Tibial nerve (tissue), 4 donors: ENCODE measurements at regions not wholly inside any gene's neighbourhood (a gene's known extent, or its start where the extent isn't known, plus 50 kb on each side); places are given as distances from the start of the nearest gene placed in this dataset.

Source experiments
- DNase-seq, 2 donors: peaks; one replicate each; pipeline ENCODE4 v3.0.0-alpha.2; 2019; ENCODE audit warnings: low spot score in 2 of 2
- H3K27ac ChIP-seq, 4 donors: fragments of 200-600 bp; sonication (generic) in 3 of 4; one replicate each; pipeline ENCODE4 v1.5.1; 2017 to 2019; ENCODE audit warnings: mild to moderate bottlenecking in 1 of 4
- H3K27me3 ChIP-seq, 2 donors: fragments of 200-600 bp; sonication (generic) in 1 of 2; one replicate each; pipeline versions ENCODE4 v1.5.1 to v1.6.0; 2017 to 2019
- H3K36me3 ChIP-seq, 3 donors: fragments of 200-600 bp; sonication (generic); one replicate each; pipeline ENCODE4 v1.5.1; 2018 to 2019
- H3K4me1 ChIP-seq, 4 donors: fragments of 200-600 bp; sonication (generic) in 3 of 4; one replicate each; pipeline ENCODE4 v1.5.1; 2017 to 2019
- H3K4me3 ChIP-seq, 4 donors: fragments of 200-600 bp; sonication (generic) in 3 of 4; one replicate each; pipeline ENCODE4 v1.5.1; 2017 to 2019; ENCODE audit warnings: mild to moderate bottlenecking in 1 of 4, moderate library complexity in 1 of 4
- H3K9me3 ChIP-seq, 4 donors: fragments of 200-600 bp; sonication (generic) in 3 of 4; one replicate each; pipeline ENCODE4 v1.5.1; 2017 to 2019
- CTCF ChIP-seq, 5 experiments: fragments of 200-600 bp in 3 of 5; fragments of 450-650 bp in 2 of 5; sonication (generic) in 3 of 5; IDR thresholded peaks; one replicate each; pipeline ENCODE4 v1.5.1; 2016 to 2019; ENCODE audit warnings: antibody characterized with exemption in 5 of 5, mild to moderate bottlenecking in 3 of 5, moderate library complexity in 2 of 5
- EP300 ChIP-seq, 2 donors: sonication (generic); formaldehyde crosslinking; IDR thresholded peaks; one replicate each; pipeline ENCODE4 v1.6.1; 2017; ENCODE audit warnings: antibody characterized with exemption in 2 of 2, mild to moderate bottlenecking in 1 of 2
- POLR2A ChIP-seq, 2 donors: fragments of 450-650 bp; IDR thresholded peaks; one replicate each; pipeline ENCODE4 v1.6.1; 2017; ENCODE audit warnings: antibody characterized with exemption in 2 of 2, mild to moderate bottlenecking in 2 of 2, moderate library complexity in 2 of 2
- WGBS, 2 donors: methylation state at CpG; one replicate each; pipeline ENCODE4 v1.1.5; 2018; 5-methylcytosine and 5-hydroxymethylcytosine counted together

DNA sequence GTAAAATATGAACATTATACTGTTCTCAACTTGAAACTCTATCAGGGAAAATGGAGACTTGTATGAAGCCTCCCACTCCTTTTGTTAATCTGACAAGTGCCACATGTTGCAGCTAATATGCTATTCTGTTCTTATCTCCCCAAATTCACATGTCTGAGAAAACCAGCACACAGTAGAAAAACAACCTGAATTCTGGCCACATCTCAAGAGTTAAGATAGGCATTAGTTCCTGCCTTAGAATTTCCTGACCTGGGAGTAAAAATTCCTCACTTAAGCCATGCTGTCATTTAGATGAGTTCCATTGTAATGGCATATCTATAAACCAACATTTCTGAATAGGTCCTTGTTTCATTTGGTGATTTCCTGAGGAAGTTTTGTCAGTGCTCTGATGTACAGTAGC, 1098.5 kb downstream of the EFNB2 start:
- no peak for DNase-seq
- H3K36me3 ChIP-seq: no peaks in the 10 kb centered on the region
- no peaks in the 10 kb centered on the region for H3K9me3 ChIP-seq
- H3K4me3 ChIP-seq: no peak overlapping the region
- TF ChIP-seq CTCF (IDR thresholded peaks at IDR 0.05) (no peak), EP300 (IDR thresholded peaks at IDR 0.05) (no peak), POLR2A (IDR thresholded peaks at IDR 0.05) (no peak)
- H3K4me1 ChIP-seq: no peaks in the 10 kb centered on the region
- H3K27ac ChIP-seq: no peak overlapping the region
- H3K27me3 ChIP-seq: no peaks in the 10 kb centered on the region

DNA sequence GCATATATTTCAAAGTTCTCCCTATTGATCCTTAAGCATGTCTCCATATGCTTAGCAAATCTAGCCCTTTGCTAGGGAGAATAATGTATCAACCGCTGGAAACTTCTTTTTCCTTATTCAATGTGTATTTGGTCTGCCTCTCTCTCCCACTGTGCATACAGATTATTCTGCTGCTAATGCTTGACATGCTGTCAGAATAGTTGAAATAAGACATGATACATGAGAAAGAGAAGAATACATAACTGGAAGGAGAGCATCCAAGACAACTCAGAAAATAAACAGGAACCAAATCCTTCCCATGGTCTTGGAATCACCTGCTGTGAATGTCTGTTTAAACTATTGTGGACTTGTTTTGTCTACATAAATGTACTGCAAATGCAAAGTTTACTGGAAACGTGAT, 1103.0 kb downstream of the EFNB2 start:
- TF ChIP-seq EP300 (IDR thresholded peaks at IDR 0.05) (no peak), CTCF (IDR thresholded peaks at IDR 0.05) (no peak), POLR2A (IDR thresholded peaks at IDR 0.05) (no peak)
- WGBS, 2 donors: 79 to 82% methylated on average over 2 of the region's 2 CpGs
- no peak for DNase-seq

DNA sequence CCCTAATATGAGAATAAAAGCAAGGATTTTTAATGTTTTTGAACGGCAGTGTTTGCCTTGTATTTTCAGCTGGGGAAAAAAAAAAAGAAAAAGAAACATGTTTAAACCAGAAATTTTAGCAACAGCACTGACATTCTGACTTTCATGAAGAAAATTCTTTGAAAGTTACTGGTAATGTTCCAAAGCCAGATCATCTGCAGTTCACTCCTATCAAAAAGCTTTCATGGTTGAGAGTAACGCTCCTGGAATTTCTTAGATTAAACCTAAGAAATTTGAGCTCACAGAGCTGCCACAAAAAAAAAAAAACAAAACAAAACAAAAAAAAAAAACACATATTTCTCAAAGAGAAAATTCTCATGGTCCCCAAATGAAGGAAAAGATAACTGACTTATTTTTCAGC, 1106.7 kb downstream of the EFNB2 start:
- Histone ChIP-seq H3K36me3 (no peaks in the 10 kb centered on the region), H3K27me3 (no peaks in the 10 kb centered on the region), H3K4me1 (no peaks in the 10 kb centered on the region), H3K4me3 (no peak overlapping the region), H3K27ac (no peak overlapping the region), H3K9me3 (no peaks in the 10 kb centered on the region)
- no peak for TF ChIP-seq EP300 (IDR thresholded peaks at IDR 0.05)
- TF ChIP-seq POLR2A (IDR thresholded peaks at IDR 0.05): no peak
- no peak for TF ChIP-seq CTCF (IDR thresholded peaks at IDR 0.05)
- no peak for DNase-seq
- WGBS, 2 donors: 47 to 51% methylated on average over 2 of the region's 2 CpGs

More for the DNA sequence above, 1103.0 kb downstream of the EFNB2 start:
- H3K27me3 ChIP-seq: no peaks in the 10 kb centered on the region
- H3K36me3 ChIP-seq: no peaks in the 10 kb centered on the region
- no peaks in the 10 kb centered on the region for H3K9me3 ChIP-seq
- H3K4me1 ChIP-seq: no peaks in the 10 kb centered on the region
- no peak overlapping the region for H3K27ac ChIP-seq
- no peak overlapping the region for H3K4me3 ChIP-seq

- Histone ChIP-seq H3K27me3 (no peaks in the 10 kb centered on the region), H3K9me3 (no peaks in the 10 kb centered on the region), H3K27ac (no peak overlapping the region), H3K4me3 (no peak overlapping the region), H3K36me3 (no peaks in the 10 kb centered on the region), H3K4me1 (no peaks in the 10 kb centered on the region)
- DNase-seq: no peak
- TF ChIP-seq CTCF (IDR thresholded peaks at IDR 0.05) (no peak), EP300 (IDR thresholded peaks at IDR 0.05) (no peak), POLR2A (IDR thresholded peaks at IDR 0.05) (no peak)
- WGBS, 2 donors: 84 to 85% methylated on average over 5 of the region's 5 CpGs
Measured at GRCh38 chr13:105426441-105426840, 1109.0 kb downstream of the EFNB2 start.

DNA sequence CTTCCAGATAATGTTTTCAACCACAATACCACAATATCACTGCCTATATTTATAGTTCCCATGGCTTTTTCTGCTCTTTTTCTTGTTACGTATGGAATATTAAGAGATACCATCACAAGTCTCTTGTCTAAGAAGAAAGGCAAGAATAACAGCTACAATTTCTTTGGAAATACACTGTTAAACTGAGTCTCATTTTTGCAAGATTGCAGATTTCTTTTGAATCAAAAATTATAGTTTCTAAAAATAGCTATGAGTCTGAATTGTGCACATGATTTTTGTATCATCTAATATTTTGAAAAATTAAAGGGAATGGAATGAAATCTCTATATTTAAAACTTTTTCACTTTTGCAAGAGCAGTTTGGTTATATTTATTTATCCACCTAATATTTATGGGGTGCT, 1120.8 kb downstream of the EFNB2 start:
- Histone ChIP-seq H3K9me3 (no peaks in the 10 kb centered on the region), H3K36me3 (no peaks in the 10 kb centered on the region), H3K4me3 (no peak overlapping the region), H3K4me1 (no peaks in the 10 kb centered on the region), H3K27ac (no peak overlapping the region), H3K27me3 (no peaks in the 10 kb centered on the region)
- 80 to 86% methylated on average over 1 of the region's 1 CpG for WGBS, 2 donors
- TF ChIP-seq EP300 (IDR thresholded peaks at IDR 0.05) (no peak), POLR2A (IDR thresholded peaks at IDR 0.05) (no peak), CTCF (IDR thresholded peaks at IDR 0.05) (no peak)
- DNase-seq: no peak
